SU-DHL-6 (cell line): ENCODE measurements at regions not wholly inside any gene's neighbourhood (a gene's known extent, or its start where the extent isn't known, plus 50 kb on each side); places are given as distances from the start of the nearest gene placed in this dataset.
"Not testable (repeated sequence)": the region's sequence is repeated elsewhere in the genome, so short reads cannot be mapped to it uniquely, and the experiment has no call there.

Experiments used
- H2AFZ ChIP-seq: fragments of 200-600 bp; sonication (generic); 2 replicates; pipeline ENCODE4 v1.6.1; 2014; ENCODE audit warnings: low read depth, mild to moderate bottlenecking, moderate library complexity, mixed read lengths, antibody characterized with exemption, low read length; ENCODE audit not compliant: severe bottlenecking
- H3F3A ChIP-seq: fragments of 200-600 bp; shearing (Covaris generic); 2 replicates; pipeline ENCODE4 v1.6.0; 2016; ENCODE audit warnings: antibody characterized with exemption, mild to moderate bottlenecking; ENCODE audit not compliant: insufficient read depth
- H3K27ac ChIP-seq: fragments of 200-600 bp; sonication (generic); 2 replicates; pipeline ENCODE4 v1.5.1; 2016; ENCODE audit warnings: low read depth, mild to moderate bottlenecking, low read length, moderate library complexity, mixed read lengths
- H3K27me3 ChIP-seq: fragments of 200-600 bp; sonication (generic), shearing (Covaris generic); 2 replicates; pipeline ENCODE4 v1.6.0; 2014; ENCODE audit warnings: mild to moderate bottlenecking, low read length
- H3K36me3 ChIP-seq: fragments of 200-600 bp; sonication (generic); 2 replicates; pipeline ENCODE4 v1.6.1; 2014; ENCODE audit warnings: mild to moderate bottlenecking, low read length, mixed read lengths
- H3K4me2 ChIP-seq: fragments of 300-600, 200-600 bp; shearing (Covaris generic), sonication (generic); 2 replicates; pipeline ENCODE4 v1.6.0; 2014; ENCODE audit warnings: low read length, low read depth, mild to moderate bottlenecking; ENCODE audit not compliant: poor library complexity, severe bottlenecking
- H3K4me3 ChIP-seq: fragments of 200-600 bp; sonication (generic); 2 replicates; pipeline ENCODE4 v1.5.1; 2014; ENCODE audit warnings: antibody characterized with exemption, low read length, mild to moderate bottlenecking, mixed read lengths; ENCODE audit not compliant: insufficient read depth, poor library complexity, severe bottlenecking
- H3K79me2 ChIP-seq: fragments of 200-600 bp; sonication (generic); 2 replicates; pipeline ENCODE4 v1.6.1; 2014; ENCODE audit warnings: mild to moderate bottlenecking, low read length, moderate library complexity; ENCODE audit not compliant: insufficient read depth
- H3K9ac ChIP-seq: fragments of 200-600 bp; sonication (generic); 2 replicates; pipeline ENCODE4 v1.7.0; 2014; ENCODE audit warnings: mild to moderate bottlenecking, low read length
- H3K9me2 ChIP-seq: fragments of 200-600 bp; sonication (generic); replicated peaks from 2 replicates; pipeline ENCODE4 v1.6.1; 2014; ENCODE audit warnings: low read length; ENCODE audit not compliant: insufficient read depth
- H3K9me3 ChIP-seq: fragments of 200-600 bp; sonication (generic); 2 replicates; pipeline ENCODE4 v1.6.1; 2014; ENCODE audit warnings: low read length, mixed read lengths; ENCODE audit not compliant: insufficient read depth
- H4K20me1 ChIP-seq: fragments of 200-600 bp; sonication (generic); 2 replicates; pipeline ENCODE4 v1.6.1; 2014; ENCODE audit warnings: low read depth, mild to moderate bottlenecking, antibody characterized with exemption, low read length, moderate library complexity, mixed read lengths
- EZH2phosphoT487 ChIP-seq: fragments of 200-600 bp; sonication (generic), shearing (Covaris generic); conservative IDR thresholded peaks from 2 replicates; pipeline ENCODE4 v1.6.1; 2018; ENCODE audit warnings: mild to moderate bottlenecking, antibody characterized with exemption, low read length, moderate library complexity, mixed read lengths
- TF ChIP-seq, protein P1 (sequence below): fragments of 200-600 bp; sonication (generic); IDR thresholded peaks from one replicate; pipeline ENCODE4 v1.5.1; 2017; ENCODE audit warnings: antibody characterized with exemption, mild to moderate bottlenecking, low read length, moderate library complexity; ENCODE audit not compliant: insufficient read depth, poor library complexity, severe bottlenecking

DNA sequence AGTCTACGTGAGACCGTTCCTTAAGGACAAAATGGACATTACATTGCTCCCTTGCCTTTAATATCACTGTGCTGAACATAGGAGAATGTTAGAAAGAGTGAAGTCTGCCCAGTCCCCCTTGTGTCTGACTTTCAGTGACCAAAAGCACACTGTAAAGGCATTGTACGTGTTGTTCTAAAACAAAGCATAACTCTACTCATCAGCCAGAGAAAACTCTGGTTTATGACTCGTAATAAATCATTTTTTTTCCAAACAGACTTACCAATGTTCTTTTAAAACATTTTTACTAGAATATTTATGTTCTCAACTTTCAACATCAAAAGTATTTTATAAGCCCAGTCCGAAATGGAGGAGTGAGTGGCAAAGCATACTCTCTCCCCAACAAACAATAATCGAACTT, 262.5 kb downstream of the GJA1 start:
- H3K9me3 ChIP-seq: no peaks in the 10 kb centered on the region
- no peaks in the 10 kb centered on the region for H3K27me3 ChIP-seq
- TF ChIP-seq, protein P1, sequence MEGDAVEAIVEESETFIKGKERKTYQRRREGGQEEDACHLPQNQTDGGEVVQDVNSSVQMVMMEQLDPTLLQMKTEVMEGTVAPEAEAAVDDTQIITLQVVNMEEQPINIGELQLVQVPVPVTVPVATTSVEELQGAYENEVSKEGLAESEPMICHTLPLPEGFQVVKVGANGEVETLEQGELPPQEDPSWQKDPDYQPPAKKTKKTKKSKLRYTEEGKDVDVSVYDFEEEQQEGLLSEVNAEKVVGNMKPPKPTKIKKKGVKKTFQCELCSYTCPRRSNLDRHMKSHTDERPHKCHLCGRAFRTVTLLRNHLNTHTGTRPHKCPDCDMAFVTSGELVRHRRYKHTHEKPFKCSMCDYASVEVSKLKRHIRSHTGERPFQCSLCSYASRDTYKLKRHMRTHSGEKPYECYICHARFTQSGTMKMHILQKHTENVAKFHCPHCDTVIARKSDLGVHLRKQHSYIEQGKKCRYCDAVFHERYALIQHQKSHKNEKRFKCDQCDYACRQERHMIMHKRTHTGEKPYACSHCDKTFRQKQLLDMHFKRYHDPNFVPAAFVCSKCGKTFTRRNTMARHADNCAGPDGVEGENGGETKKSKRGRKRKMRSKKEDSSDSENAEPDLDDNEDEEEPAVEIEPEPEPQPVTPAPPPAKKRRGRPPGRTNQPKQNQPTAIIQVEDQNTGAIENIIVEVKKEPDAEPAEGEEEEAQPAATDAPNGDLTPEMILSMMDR: no peak
- TF ChIP-seq EZH2phosphoT487: no peak
- no peak overlapping the region for H3K4me3 ChIP-seq
- H3K36me3 ChIP-seq: no peaks in the 10 kb centered on the region
- H3K79me2 ChIP-seq: no peaks in the 10 kb centered on the region
- no peak overlapping the region for H3K4me2 ChIP-seq
- no peaks in the 10 kb centered on the region for H4K20me1 ChIP-seq
- no peak overlapping the region for H3K9ac ChIP-seq
- no peak overlapping the region for H3K27ac ChIP-seq
- no peaks in the 10 kb centered on the region for H3F3A ChIP-seq
- H2AFZ ChIP-seq: no peak overlapping the region
- no peaks in the 10 kb centered on the region for H3K9me2 ChIP-seq

DNA sequence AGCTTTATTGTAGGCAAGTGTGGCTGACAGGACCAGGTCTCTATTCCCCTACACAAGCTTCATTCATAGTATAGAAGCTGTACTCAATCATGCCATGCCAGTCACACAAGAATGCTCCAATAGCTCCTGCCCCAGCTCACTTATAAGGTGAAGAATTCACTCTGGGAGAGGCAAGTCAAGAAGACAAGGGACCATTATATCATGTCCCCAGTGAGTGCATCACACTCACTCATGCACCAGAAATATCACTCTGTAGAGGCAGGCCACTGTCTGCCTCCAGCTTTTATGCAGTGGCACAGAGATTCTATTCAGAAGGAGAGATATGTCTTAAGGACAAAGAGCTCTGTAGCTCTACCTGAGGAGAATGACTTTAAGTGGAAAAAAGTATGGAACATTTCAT, 263.2 kb downstream of the GJA1 start:
- Histone ChIP-seq H3K9me3 (no peaks in the 10 kb centered on the region), H3F3A (no peaks in the 10 kb centered on the region), H3K4me2 (no peak overlapping the region), H3K36me3 (no peaks in the 10 kb centered on the region), H3K27me3 (no peaks in the 10 kb centered on the region), H3K27ac (no peak overlapping the region), H2AFZ (no peak overlapping the region), H3K4me3 (no peak overlapping the region), H3K9ac (no peak overlapping the region), H3K79me2 (no peaks in the 10 kb centered on the region), H4K20me1 (no peaks in the 10 kb centered on the region), H3K9me2 (no peaks in the 10 kb centered on the region)
- TF ChIP-seq, protein P1: no peak
- TF ChIP-seq EZH2phosphoT487: no peak

DNA sequence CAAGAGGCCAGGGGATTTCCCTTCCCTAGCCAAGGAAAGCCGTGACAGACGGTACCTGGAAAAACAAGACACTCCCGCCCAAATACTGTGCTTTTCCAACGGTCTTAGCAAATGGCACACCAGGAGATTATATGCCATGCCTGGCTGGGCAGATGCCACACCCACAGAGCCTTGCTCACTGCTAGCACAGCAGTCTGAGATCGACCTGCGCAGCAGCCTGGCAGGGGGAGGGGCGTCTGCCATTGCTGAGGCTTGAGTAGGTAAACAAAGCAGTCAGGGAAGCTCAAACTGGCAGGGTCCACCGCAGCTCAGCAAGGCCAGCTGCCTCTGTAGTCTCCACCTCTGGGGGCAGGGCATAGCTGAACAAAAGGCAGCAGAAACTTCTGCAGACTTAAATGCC, 267.7 kb downstream of the GJA1 start:
- not testable (repeated sequence) for H2AFZ ChIP-seq, H3K9me2 ChIP-seq, H3K4me3 ChIP-seq, H3K9me3 ChIP-seq, H4K20me1 ChIP-seq, H3K27me3 ChIP-seq, H3K4me2 ChIP-seq, H3K79me2 ChIP-seq, H3F3A ChIP-seq, H3K9ac ChIP-seq, H3K36me3 ChIP-seq, H3K27ac ChIP-seq

DNA sequence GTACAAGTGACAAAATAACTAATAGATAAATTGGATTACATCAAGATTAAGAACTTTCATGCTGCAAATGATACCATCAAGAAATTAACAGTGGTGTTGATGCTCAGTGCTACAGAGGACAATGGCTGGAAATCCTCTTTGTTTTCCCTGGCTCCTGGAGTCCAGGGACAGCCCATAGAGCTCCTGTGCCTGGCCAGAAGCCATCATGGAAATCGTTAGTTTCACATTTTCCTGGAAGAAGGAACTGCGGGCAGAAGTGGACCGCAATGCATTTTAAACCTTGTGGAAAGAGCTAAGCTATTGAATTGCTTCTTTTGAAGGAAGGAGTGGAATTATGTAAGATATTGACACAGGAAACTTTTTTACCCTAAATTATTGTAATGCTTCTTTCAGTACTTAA, 276.0 kb downstream of the GJA1 start:
- no peak overlapping the region for H2AFZ ChIP-seq
- H3K79me2 ChIP-seq: no peaks in the 10 kb centered on the region
- TF ChIP-seq, protein P1: no peak
- no peak for TF ChIP-seq EZH2phosphoT487

More for the DNA sequence above, 276.0 kb downstream of the GJA1 start:
- H3K4me3 ChIP-seq: no peak overlapping the region
- no peak overlapping the region for H3K9ac ChIP-seq
- no peaks in the 10 kb centered on the region for H3K9me3 ChIP-seq
- no peaks in the 10 kb centered on the region for H3K36me3 ChIP-seq
- H3K27ac ChIP-seq: no peak overlapping the region
- H3K27me3 ChIP-seq: no peaks in the 10 kb centered on the region
- no peaks in the 10 kb centered on the region for H4K20me1 ChIP-seq
- no peak overlapping the region for H3K4me2 ChIP-seq
- no peaks in the 10 kb centered on the region for H3F3A ChIP-seq
- no peaks in the 10 kb centered on the region for H3K9me2 ChIP-seq
